ENCODE measurements at regions not wholly inside any gene's neighbourhood (a gene's known extent, or its start where the extent isn't known, plus 50 kb on each side); places are given as distances from the start of the nearest gene placed in this dataset.

DNA sequence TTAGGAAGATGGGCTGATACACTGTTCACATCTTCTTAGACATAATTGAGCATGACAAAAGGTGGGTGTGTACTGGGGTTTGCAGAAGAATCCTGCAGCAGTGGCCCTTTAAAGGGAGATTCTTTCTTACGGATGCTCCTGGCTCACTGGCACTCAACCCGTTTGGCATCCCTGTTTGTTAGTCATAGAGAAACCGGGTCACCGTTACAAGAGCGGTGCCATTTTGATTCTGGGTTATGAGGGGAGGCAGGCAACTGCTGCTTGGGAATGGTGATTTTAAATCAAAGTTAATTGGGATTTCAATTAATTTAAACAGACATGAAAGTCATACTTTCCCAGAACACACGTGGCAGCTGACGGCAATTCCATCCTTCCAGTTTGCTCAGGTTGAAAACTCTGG, 245.8 kb downstream of the AACS start:
- TF ChIP-seq, protein P1, sequence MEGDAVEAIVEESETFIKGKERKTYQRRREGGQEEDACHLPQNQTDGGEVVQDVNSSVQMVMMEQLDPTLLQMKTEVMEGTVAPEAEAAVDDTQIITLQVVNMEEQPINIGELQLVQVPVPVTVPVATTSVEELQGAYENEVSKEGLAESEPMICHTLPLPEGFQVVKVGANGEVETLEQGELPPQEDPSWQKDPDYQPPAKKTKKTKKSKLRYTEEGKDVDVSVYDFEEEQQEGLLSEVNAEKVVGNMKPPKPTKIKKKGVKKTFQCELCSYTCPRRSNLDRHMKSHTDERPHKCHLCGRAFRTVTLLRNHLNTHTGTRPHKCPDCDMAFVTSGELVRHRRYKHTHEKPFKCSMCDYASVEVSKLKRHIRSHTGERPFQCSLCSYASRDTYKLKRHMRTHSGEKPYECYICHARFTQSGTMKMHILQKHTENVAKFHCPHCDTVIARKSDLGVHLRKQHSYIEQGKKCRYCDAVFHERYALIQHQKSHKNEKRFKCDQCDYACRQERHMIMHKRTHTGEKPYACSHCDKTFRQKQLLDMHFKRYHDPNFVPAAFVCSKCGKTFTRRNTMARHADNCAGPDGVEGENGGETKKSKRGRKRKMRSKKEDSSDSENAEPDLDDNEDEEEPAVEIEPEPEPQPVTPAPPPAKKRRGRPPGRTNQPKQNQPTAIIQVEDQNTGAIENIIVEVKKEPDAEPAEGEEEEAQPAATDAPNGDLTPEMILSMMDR (IDR thresholded peaks at IDR 0.05; ENCODE audit: insufficient read depth, low read length, missing control alignments) = no peak
- no peak overlapping the region for H3K4me3 ChIP-seq (ENCODE audit: low read depth, low read length)
- CTCF ChIA-PET = no interaction called here
- DNase-seq (ENCODE audit: low read depth, low spot score) = no peak
- POLR2A ChIA-PET = no interaction called here

DNA sequence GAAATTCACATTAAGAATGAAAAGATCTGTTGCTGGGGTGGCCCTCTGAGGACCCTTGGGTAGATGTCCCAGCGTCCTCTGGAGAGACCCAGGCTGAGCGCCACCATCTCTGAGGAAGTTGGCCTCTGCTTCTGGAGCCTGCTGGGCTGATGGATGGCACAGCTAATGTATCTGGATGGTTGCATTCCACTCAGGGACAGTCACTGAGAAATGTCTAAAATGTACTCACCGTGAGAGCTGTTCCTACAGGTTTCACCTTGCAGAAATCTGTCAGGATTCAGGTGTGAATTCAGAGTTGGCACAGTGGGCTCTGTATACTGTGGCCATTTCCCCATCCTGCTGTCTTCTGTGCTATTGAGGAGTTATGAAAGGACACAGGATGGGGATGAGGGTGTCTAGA, 247.2 kb downstream of the AACS start:
- no peak for DNase-seq (ENCODE audit: low read depth, low spot score)
- H3K4me3 ChIP-seq (ENCODE audit: low read depth, low read length) = no peak overlapping the region
- CTCF ChIA-PET = no interaction called here
- TF ChIP-seq, protein P1 (IDR thresholded peaks at IDR 0.05; ENCODE audit: insufficient read depth, low read length, missing control alignments) = no peak
- POLR2A ChIA-PET = no interaction called here

DNA sequence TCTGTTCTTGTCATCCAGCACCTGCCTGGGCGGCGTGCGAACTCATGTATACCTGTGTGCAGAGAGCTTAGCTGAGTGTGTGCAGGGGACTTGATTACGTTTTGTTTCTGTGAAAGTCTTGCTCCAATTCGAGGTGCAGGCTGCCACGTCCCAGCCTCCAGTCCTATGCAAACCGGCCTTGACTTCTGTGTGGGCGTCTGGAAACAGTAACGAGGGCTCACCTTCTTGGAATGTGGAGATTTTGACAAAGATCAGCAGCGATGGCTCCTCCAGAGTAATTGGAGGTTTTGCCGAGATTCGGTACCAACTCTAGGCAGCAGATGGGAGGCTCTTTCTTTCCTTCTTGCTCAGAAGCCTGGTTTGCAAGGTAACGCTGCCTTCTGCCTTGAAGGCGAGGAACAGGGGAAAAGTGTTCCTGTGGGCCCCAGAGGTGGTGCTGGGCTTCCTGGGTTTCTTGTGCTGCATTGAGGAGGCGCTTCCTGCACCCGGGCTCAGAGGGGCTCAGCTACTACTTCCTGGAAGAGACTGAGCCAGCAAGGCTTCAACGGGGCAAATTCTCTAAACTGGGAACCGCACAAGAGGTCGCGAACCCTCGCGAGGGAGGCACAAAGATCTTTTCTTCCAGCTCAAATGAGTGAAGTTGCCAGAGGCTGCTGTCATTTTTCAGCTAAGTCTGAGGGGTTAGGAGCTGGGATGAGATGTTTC, 249.0 kb downstream of the AACS start:
- ChIA-PET CTCF (interaction anchor here (1.1 kb wide), 1 partner anchor 17 kb away, joined by 3 read pairs; no protein-coding TSS in a partner anchor), POLR2A (no interaction called here)
- TF ChIP-seq, protein P1 (IDR thresholded peaks at IDR 0.05; ENCODE audit: insufficient read depth, low read length, missing control alignments) = no peak
- no peak overlapping the region for H3K4me3 ChIP-seq (ENCODE audit: low read depth, low read length)
- DNase-seq (ENCODE audit: low read depth, low spot score) = no peak

DNA sequence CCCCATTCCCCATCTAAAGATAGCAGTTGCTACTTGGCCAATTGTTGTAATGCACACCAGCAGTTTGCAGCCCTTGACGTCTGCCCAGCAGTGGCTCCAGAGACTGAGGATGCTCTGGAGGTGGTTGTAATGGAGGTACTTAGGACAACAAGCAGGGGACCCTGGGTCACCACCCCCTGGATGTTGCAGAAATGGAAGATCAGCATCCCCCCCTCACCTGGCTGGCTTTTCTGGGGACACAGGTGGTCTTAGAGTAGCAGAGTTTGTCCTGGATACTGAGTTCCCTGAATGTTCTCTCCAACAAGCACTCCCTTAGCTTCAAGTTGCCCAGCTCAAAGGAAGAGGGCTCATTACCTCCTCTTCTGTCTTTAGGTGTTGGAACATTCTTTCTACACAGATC, 250.5 kb downstream of the AACS start:
- POLR2A ChIA-PET = interaction anchor here (0.7 kb wide), 1 partner anchor 34 kb away, joined by 3 read pairs; no protein-coding TSS in a partner anchor
- CTCF ChIA-PET = interaction anchor here (1.2 kb wide), 1 partner anchor 16 kb away, joined by 3 read pairs; no protein-coding TSS in a partner anchor
- TF ChIP-seq, protein P1 (IDR thresholded peaks at IDR 0.05; ENCODE audit: insufficient read depth, low read length, missing control alignments) = no peak

DNA sequence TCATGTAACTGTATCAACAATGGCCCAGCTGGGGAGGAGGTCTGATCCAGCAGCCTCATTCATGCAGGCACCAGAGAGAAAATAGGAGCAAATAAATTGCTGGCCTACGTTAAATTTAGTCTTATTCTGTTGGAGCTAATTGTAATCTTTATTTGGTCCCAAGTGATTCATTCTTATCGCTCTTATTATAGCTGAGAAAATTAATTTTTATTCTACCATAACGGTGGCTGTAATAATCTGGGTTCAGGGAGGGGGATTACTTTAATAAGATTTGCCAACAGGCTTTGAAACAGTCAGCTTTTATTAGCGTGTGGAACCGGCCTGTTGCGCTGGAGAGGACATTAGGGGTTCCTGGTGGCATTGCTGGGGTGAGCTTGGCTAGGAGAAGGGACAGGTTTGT, 254.9 kb downstream of the AACS start:
- no peak for DNase-seq (ENCODE audit: low read depth, low spot score)
- ChIA-PET POLR2A (no interaction called here), CTCF (interaction anchor here (3.5 kb wide), 1 partner anchor 11 kb away, joined by 14 read pairs; no protein-coding TSS in a partner anchor)
- TF ChIP-seq, protein P1 (IDR thresholded peaks at IDR 0.05; ENCODE audit: insufficient read depth, low read length, missing control alignments) = no peak
- H3K4me3 ChIP-seq (ENCODE audit: low read depth, low read length) = no peak overlapping the region

More for the DNA sequence above, 250.5 kb downstream of the AACS start:
- H3K4me3 ChIP-seq (ENCODE audit: low read depth, low read length) = no peak overlapping the region
- DNase-seq (ENCODE audit: low read depth, low spot score) = no peak

DNA sequence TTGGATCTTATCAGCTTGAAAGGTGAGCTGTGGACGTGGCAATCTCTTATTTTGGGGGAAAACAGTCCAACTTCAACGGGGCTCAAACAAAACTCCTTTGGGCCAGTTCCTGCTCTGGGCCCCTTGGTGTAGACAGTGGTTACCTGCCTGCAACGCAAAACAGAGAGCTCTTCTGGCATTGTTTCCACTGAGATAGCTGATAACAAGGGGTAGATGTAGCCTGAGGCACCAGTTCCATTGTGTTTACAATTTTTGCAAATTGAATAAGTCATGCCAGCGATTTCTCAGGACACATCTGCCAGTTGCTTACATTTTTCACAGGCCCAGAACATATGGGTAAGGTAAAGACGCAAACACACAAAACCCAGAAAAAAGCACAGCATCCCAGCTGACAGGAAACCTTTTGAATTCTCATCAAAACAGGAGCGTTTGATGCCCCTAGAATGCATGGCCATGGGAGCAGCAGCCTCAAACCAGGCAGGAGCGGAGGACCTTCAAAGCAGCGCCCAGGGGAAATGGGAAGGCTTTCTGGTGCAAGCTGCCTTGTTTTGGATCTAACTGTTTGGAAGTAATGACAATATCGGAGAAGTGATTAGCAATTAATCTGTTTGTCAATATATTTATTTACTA, 259.7 kb downstream of the AACS start:
- ChIA-PET POLR2A (no interaction called here), CTCF (no interaction called here)

More for the DNA sequence above, 259.7 kb downstream of the AACS start:
- no peak for DNase-seq (ENCODE audit: low read depth, low spot score)
- TF ChIP-seq, protein P1 (IDR thresholded peaks at IDR 0.05; ENCODE audit: insufficient read depth, low read length, missing control alignments) = no peak
- H3K4me3 ChIP-seq (ENCODE audit: low read depth, low read length) = no peak overlapping the region
